ENCODE measurements at regions not wholly inside any gene's neighbourhood (a gene's known extent, or its start where the extent isn't known, plus 50 kb on each side); places are given as distances from the start of the nearest gene placed in this dataset.

DNA sequence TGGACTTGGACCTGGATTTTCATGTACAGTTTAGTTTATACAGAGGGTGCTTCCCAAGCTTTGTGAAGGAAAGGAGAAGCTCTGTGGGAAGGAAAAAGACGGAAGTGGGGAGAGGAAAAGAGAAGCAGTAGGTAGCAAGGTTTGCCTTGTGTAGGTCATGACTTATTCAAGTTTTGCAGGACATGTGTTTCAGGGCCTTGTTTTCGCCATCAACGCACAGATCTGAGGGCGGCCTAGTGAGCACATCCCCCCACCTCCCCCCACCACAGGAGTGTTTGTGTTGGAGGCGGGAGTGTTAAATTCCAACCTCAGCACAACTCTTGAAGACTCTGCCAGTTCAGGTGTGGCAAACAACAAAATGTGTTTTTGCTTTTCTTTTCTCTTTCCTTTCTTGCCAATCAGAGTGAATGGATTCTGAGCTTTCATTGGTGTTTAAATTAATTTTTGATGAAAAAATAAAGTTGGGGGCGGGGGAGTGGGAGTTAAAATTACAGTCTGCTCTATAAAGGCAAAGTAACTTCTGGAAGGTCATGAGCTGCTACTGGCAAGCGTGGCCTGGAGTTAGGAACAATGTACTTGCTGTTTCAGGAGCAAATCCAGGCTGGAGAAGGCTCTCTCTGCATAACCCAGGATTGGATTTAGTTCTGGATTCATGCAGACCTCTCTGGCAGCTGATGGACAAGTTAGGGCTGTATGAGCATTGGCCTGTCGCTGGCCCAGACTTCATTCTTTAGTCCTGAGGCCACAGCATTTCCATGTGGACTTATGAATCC lies 338.5 kb downstream of the CD83 start:
- Histone ChIP-seq H3K4me1 (no peaks in the 10 kb centered on the region), H3K27me3 (replicated peaks; ENCODE audit: control insufficient read depth, insufficient read depth, low read length) (no peaks in the 10 kb centered on the region), H3K4me3 (ENCODE audit: low read depth, low read length) (no peak overlapping the region), H3K9me3 (no peaks in the 10 kb centered on the region), H3K36me3 (ENCODE audit: control insufficient read depth, insufficient read depth, low read length) (no peaks in the 10 kb centered on the region)
- BruUV-seq (replicated peaks) = no TSS peak
- ChIA-PET POLR2A (no interaction called here), CTCF (no interaction called here)
- intact Hi-C loops (cut with micrococcal nuclease; ENCODE audit: unreplicated experiment) = no loop called here
- Mint-ChIP-seq H3K9me3 (ENCODE audit: unreplicated experiment) (no peaks in the 10 kb centered on the region), H3K4me3 (ENCODE audit: unreplicated experiment) (no peak overlapping the region), H3K36me3 (ENCODE audit: insufficient read depth, unreplicated experiment) (no peaks in the 10 kb centered on the region), H3K27ac (ENCODE audit: unreplicated experiment) (no peak overlapping the region), H3K4me1 (ENCODE audit: low read depth, unreplicated experiment) (no peaks in the 10 kb centered on the region), H3K27me3 (ENCODE audit: insufficient read depth, unreplicated experiment) (no peaks in the 10 kb centered on the region)
- DNase-seq = no peak
- TF ChIP-seq, protein P1, sequence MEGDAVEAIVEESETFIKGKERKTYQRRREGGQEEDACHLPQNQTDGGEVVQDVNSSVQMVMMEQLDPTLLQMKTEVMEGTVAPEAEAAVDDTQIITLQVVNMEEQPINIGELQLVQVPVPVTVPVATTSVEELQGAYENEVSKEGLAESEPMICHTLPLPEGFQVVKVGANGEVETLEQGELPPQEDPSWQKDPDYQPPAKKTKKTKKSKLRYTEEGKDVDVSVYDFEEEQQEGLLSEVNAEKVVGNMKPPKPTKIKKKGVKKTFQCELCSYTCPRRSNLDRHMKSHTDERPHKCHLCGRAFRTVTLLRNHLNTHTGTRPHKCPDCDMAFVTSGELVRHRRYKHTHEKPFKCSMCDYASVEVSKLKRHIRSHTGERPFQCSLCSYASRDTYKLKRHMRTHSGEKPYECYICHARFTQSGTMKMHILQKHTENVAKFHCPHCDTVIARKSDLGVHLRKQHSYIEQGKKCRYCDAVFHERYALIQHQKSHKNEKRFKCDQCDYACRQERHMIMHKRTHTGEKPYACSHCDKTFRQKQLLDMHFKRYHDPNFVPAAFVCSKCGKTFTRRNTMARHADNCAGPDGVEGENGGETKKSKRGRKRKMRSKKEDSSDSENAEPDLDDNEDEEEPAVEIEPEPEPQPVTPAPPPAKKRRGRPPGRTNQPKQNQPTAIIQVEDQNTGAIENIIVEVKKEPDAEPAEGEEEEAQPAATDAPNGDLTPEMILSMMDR (IDR thresholded peaks at IDR 0.05; ENCODE audit: insufficient read depth in 1 of 2, low read depth in 1 of 2, low read length in 1 of 2, severe bottlenecking in 1 of 2, unreplicated experiment in 1 of 2) = no peak

DNA sequence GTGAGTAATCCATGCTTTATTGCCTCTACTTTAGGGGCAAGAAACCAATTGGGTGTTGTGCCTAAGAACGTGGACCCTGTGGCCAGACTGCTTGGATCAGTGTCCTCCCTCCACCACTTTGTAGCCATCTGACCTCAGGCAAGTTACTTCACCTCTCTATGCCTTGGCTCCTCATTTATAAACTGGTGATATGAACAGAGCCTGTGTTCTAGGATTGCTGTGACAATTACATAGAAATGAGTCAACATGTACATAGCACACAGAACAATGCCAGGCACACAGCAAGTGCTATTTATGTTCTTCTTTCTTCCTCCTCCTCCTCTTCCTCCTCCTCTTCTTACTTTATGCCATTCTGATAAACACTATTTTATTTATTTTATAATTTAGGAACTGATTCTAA lies 339.4 kb downstream of the CD83 start:
- ChIA-PET CTCF (no interaction called here), POLR2A (no interaction called here)
- no peaks in the 10 kb centered on the region for H3K36me3 Mint-ChIP-seq (ENCODE audit: insufficient read depth, unreplicated experiment)
- H3K27me3 Mint-ChIP-seq (ENCODE audit: insufficient read depth, unreplicated experiment) = no peaks in the 10 kb centered on the region
- no peak for DNase-seq
- no peak overlapping the region for H3K4me3 Mint-ChIP-seq (ENCODE audit: unreplicated experiment)
- intact Hi-C loops (cut with micrococcal nuclease; ENCODE audit: unreplicated experiment) = no loop called here
- no TSS peak for BruUV-seq (replicated peaks)
- H3K27ac Mint-ChIP-seq (ENCODE audit: unreplicated experiment) = no peak overlapping the region
- Histone ChIP-seq H3K36me3 (ENCODE audit: control insufficient read depth, insufficient read depth, low read length) (no peaks in the 10 kb centered on the region), H3K4me1 (no peaks in the 10 kb centered on the region), H3K27me3 (replicated peaks; ENCODE audit: control insufficient read depth, insufficient read depth, low read length) (no peaks in the 10 kb centered on the region), H3K4me3 (ENCODE audit: low read depth, low read length) (no peak overlapping the region), H3K9me3 (no peaks in the 10 kb centered on the region)
- TF ChIP-seq, protein P1 (IDR thresholded peaks at IDR 0.05; ENCODE audit: insufficient read depth in 1 of 2, low read depth in 1 of 2, low read length in 1 of 2, severe bottlenecking in 1 of 2, unreplicated experiment in 1 of 2) = no peak
- no peaks in the 10 kb centered on the region for H3K9me3 Mint-ChIP-seq (ENCODE audit: unreplicated experiment)
- no peaks in the 10 kb centered on the region for H3K4me1 Mint-ChIP-seq (ENCODE audit: low read depth, unreplicated experiment)

DNA sequence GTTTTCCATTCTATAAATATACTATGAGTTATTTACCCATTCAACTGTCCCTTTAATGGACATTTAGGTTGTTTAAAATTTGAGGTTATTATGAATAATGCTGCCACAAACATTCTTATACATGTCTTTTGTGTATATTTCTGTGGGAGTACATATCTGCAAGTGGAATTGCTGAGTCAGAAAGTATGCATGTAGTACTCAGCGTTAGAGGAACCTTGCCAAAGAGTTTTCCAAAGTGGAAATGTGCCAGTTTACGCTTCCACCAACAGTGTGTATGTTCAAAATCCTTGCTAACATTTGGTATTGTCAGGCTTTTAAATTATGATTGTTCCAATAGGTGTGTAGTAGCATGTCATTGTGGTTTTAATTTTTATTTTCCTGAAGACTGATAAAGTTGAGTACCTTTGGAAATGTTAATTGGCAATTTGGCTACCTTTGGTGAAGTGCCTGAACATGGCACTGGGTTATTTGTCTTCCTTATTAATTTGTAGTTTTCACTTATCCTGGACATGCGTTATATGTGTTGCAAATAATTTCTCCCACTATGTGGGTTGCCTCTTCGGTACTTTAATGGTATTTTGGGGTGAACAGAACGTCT lies 341.2 kb downstream of the CD83 start:
- no peak overlapping the region for H3K4me3 ChIP-seq (ENCODE audit: low read depth, low read length)
- H3K4me1 ChIP-seq = no peaks in the 10 kb centered on the region
- no TSS peak for BruUV-seq (replicated peaks)
- H3K27me3 ChIP-seq (replicated peaks; ENCODE audit: control insufficient read depth, insufficient read depth, low read length) = no peaks in the 10 kb centered on the region
- Mint-ChIP-seq H3K4me3 (ENCODE audit: unreplicated experiment) (no peak overlapping the region), H3K4me1 (ENCODE audit: low read depth, unreplicated experiment) (no peaks in the 10 kb centered on the region), H3K9me3 (ENCODE audit: unreplicated experiment) (no peaks in the 10 kb centered on the region), H3K27me3 (ENCODE audit: insufficient read depth, unreplicated experiment) (no peaks in the 10 kb centered on the region), H3K27ac (ENCODE audit: unreplicated experiment) (no peak overlapping the region), H3K36me3 (ENCODE audit: insufficient read depth, unreplicated experiment) (no peaks in the 10 kb centered on the region)
- no peak for DNase-seq
- H3K9me3 ChIP-seq = no peaks in the 10 kb centered on the region
- ChIA-PET POLR2A (no interaction called here), CTCF (no interaction called here)
- TF ChIP-seq, protein P1 (IDR thresholded peaks at IDR 0.05; ENCODE audit: insufficient read depth in 1 of 2, low read depth in 1 of 2, low read length in 1 of 2, severe bottlenecking in 1 of 2, unreplicated experiment in 1 of 2) = no peak
- intact Hi-C loops (cut with micrococcal nuclease; ENCODE audit: unreplicated experiment) = no loop called here
- no peaks in the 10 kb centered on the region for H3K36me3 ChIP-seq (ENCODE audit: control insufficient read depth, insufficient read depth, low read length)

Measured in Caco-2 (cell line).